K562 (cell line): ENCODE measurements at regions not wholly inside any gene's neighbourhood (a gene's known extent, or its start where the extent isn't known, plus 50 kb on each side); places are given as distances from the start of the nearest gene placed in this dataset.

Source experiments
- BACH1 ChIP-seq: fragments of 200-800 bp; sonication (Bioruptor generic); IDR thresholded peaks from 2 replicates; pipeline ENCODE4 v1.6.1; 2016; ENCODE audit warnings: missing genetic modification characterization, missing compliant biosample characterization
- HCFC1 ChIP-seq: IDR thresholded peaks from 2 replicates; pipeline ENCODE4 v1.6.1; 2012; ENCODE audit warnings: low read depth, low read length, improper control_type of control experiment
- KAT2B ChIP-seq: IDR thresholded peaks from one replicate; pipeline ENCODE4 v1.6.1; 2012; ENCODE audit warnings: low read depth, mild to moderate bottlenecking, control low read depth, inconsistent platforms, low read length, moderate library complexity
- MCM3 ChIP-seq: fragments of 450-650 bp; IDR thresholded peaks from 2 replicates; pipeline ENCODE4 v1.6.1; 2016
- PHF8 ChIP-seq: fragments of 200-600 bp; sonication (generic); IDR thresholded peaks from 2 replicates; pipeline ENCODE4 v1.6.1; 2012; ENCODE audit warnings: mixed run types, mild to moderate bottlenecking, inconsistent platforms, low read length, moderate library complexity, borderline replicate concordance
- SRSF9 ChIP-seq: fragments of 200-400 bp; formaldehyde crosslinking; IDR thresholded peaks from 2 replicates; pipeline ENCODE4 v1.6.1; 2017; ENCODE audit warnings: low read depth, low read length, borderline replicate concordance
- TCF7L2 ChIP-seq: fragments of 150-350 bp; IDR thresholded peaks from 2 replicates; pipeline ENCODE4 v1.6.1; 2016; ENCODE audit warnings: low read depth, mild to moderate bottlenecking, low read length, moderate library complexity
- ZBTB26 ChIP-seq: fragments of 450-650 bp; formaldehyde crosslinking; IDR thresholded peaks from 2 replicates; pipeline ENCODE4 v1.4.0; 2022; ENCODE audit warnings: missing genetic modification characterization
- ZBTB43 ChIP-seq: sonication (generic); formaldehyde crosslinking; IDR thresholded peaks from 2 replicates; pipeline ENCODE4 v1.8.0; 2023; ENCODE audit warnings: mild to moderate bottlenecking, missing genetic modification reagents
- ZNF184 ChIP-seq: sonication (generic); formaldehyde crosslinking; IDR thresholded peaks from 2 replicates; pipeline ENCODE4 v1.5.0; 2020; ENCODE audit warnings: missing genetic modification reagents
- ZNF324 ChIP-seq: fragments of 250-450 bp; sonication (Bioruptor Pico); IDR thresholded peaks from 2 replicates; pipeline ENCODE4 v1.4.0; 2020; ENCODE audit warnings: mild to moderate bottlenecking
- ZNF589 ChIP-seq: fragments of 200-800 bp; sonication (Bioruptor generic); IDR thresholded peaks from 2 replicates; pipeline ENCODE4 v1.6.1; 2016; ENCODE audit warnings: low read depth, missing genetic modification characterization, missing compliant biosample characterization
- TF ChIP-seq, protein P1 (sequence below), 3 experiments: IDR thresholded peaks in 2 of 3; conservative IDR thresholded peaks in 1 of 3; 2 replicates each; pipeline ENCODE4 v1.5.1; 2011 to 2012; ENCODE audit warnings: low read length in 3 of 3, mild to moderate bottlenecking in 3 of 3, control low read depth in 2 of 3, improper control_type of control experiment in 1 of 3, inconsistent platforms in 1 of 3, low read depth in 1 of 3, mixed read lengths in 1 of 3, moderate library complexity in 1 of 3; ENCODE audit not compliant: insufficient read depth in 2 of 3
- TF ChIP-seq, protein P2 (sequence below), 2 experiments: fragments of 450-650 bp in 1 of 2; sonication (generic) in 1 of 2; formaldehyde crosslinking in 1 of 2; IDR thresholded peaks in 1 of 2; conservative IDR thresholded peaks in 1 of 2; 2 replicates each; pipeline versions ENCODE4 v1.6.1 to v1.8.1; 2016 to 2023; ENCODE audit warnings: mild to moderate bottlenecking in 2 of 2, moderate library complexity in 2 of 2, inconsistent platforms in 1 of 2, missing genetic modification reagents in 1 of 2

DNA sequence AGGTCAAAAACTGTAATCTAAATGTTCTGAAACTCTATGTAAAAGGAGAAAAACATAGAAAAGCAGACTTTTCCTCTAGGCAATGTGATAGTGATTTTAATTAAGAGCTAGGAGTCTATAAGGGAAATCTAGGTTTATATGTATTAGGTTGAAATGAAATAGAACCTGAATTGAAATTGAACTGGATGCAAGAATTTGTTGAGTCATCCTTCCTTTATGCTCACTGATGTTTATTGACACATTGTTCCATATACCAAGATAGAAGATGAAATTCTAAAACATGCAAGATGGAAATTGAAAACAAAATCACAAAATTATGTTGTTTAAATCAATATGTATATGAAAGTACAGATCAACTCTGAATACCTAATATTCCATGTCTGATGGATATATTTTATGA lies 170.4 kb upstream of the FLRT2 start:
- TF ChIP-seq HCFC1, result no peak
- no peak for TF ChIP-seq SRSF9
- no peak for TF ChIP-seq ZBTB26 (CRISPR knock-in tag)
- TF ChIP-seq, protein P1, sequence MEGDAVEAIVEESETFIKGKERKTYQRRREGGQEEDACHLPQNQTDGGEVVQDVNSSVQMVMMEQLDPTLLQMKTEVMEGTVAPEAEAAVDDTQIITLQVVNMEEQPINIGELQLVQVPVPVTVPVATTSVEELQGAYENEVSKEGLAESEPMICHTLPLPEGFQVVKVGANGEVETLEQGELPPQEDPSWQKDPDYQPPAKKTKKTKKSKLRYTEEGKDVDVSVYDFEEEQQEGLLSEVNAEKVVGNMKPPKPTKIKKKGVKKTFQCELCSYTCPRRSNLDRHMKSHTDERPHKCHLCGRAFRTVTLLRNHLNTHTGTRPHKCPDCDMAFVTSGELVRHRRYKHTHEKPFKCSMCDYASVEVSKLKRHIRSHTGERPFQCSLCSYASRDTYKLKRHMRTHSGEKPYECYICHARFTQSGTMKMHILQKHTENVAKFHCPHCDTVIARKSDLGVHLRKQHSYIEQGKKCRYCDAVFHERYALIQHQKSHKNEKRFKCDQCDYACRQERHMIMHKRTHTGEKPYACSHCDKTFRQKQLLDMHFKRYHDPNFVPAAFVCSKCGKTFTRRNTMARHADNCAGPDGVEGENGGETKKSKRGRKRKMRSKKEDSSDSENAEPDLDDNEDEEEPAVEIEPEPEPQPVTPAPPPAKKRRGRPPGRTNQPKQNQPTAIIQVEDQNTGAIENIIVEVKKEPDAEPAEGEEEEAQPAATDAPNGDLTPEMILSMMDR (IDR thresholded peaks at IDR 0.05 in 2 of 3, conservative IDR thresholded peaks at IDR 0.05 in 1 of 3; ENCODE audit: insufficient read depth in 2 of 3, low read depth in 1 of 3, low read length in 3 of 3), result no peak
- TF ChIP-seq BACH1 (tag), result no peak
- TF ChIP-seq PHF8, result no peak
- TF ChIP-seq MCM3, result no peak
- TF ChIP-seq KAT2B, result no peak
- TF ChIP-seq TCF7L2, result no peak
- no peak for TF ChIP-seq ZNF324 (CRISPR knock-in tag)
- TF ChIP-seq ZNF184 (CRISPR knock-in tag), result no peak
- TF ChIP-seq, protein P2, sequence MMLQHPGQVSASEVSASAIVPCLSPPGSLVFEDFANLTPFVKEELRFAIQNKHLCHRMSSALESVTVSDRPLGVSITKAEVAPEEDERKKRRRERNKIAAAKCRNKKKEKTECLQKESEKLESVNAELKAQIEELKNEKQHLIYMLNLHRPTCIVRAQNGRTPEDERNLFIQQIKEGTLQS (IDR thresholded peaks at IDR 0.05), result no peak
- TF ChIP-seq, protein P2 (CRISPR knock-in tag; conservative IDR thresholded peaks at IDR 0.05), result no peak
- TF ChIP-seq ZBTB43 (CRISPR knock-in tag), result no peak
- TF ChIP-seq ZNF589 (CRISPR knock-in tag), result no peak
